ENCODE measurements at regions not wholly inside any gene's neighbourhood (a gene's known extent, or its start where the extent isn't known, plus 50 kb on each side); places are given as distances from the start of the nearest gene placed in this dataset.
A peak's percentile ranks its signal among the peaks of the same experiment; 100 is the strongest.

- peak; percentile 84 to 88 for ATAC-seq
- TF ChIP-seq POLR2A (IDR thresholded peaks at IDR 0.05) (no peak), CTCF (IDR thresholded peaks at IDR 0.05 in 4 of 5, conservative IDR thresholded peaks at IDR 0.05 in 1 of 5) (no peak)
- no peaks in the 10 kb centered on the region for H3K27me3 ChIP-seq
- peak overlapping the region in 1 of 4 donors; percentile 20 for H3K4me3 ChIP-seq
- in situ Hi-C loops (cut with MboI; ENCODE audit: low sequenced_read_pairs in 4 of 4) (no loop called here), intact Hi-C loops (cut with DNase I; ENCODE audit: low total_unique reads) (loop anchor here (5.0 kb wide), 1 partner anchor 79 kb away; the partner anchor contains the start of gene AUTS2)
- DNase-seq = peak; percentile 30 to 31
- H3K9me3 ChIP-seq = no peaks in the 10 kb centered on the region
- no peaks in the 10 kb centered on the region for H3K36me3 ChIP-seq
- peak overlapping the region; percentile 60 to 83 (median 68) for H3K27ac ChIP-seq
- peaks cover 0 to 17% of the 10 kb centered on the region in 2 donors for H3K4me1 ChIP-seq
Observed at GRCh38 chr7:69517985-69518704, 80.1 kb upstream of the AUTS2 start.

DNA sequence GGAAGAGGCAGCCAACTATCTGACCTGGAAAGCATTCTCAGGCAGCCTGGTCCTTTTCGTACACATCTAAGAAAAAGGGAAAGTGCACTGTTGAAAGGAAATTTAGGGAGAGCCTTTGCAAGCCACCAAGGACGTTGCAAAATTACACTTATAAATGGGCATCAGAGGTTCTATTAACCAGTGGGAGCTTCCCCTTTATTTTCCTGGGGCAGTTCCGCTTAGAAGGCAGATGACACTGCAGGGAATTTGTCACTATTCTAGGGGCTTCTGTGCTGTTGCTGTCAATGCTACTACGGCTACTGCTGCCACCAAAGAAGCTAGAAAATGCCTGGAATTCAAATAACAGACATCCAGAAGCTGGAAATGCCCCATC lies 79.6 kb upstream of the AUTS2 start:
- Histone ChIP-seq H3K4me1 (peaks cover 0 to 17% of the 10 kb centered on the region in 2 donors), H3K9me3 (no peaks in the 10 kb centered on the region), H3K4me3 (peak overlapping the region in 1 of 4 donors; percentile 20), H3K27me3 (no peaks in the 10 kb centered on the region), H3K36me3 (no peaks in the 10 kb centered on the region), H3K27ac (peak overlapping the region in 3 of 4 donors; percentile 60 to 83 (median 72))
- DNase-seq (no peak), ATAC-seq (peak in 1 of 2 donors; percentile 11)
- no peak for TF ChIP-seq POLR2A (IDR thresholded peaks at IDR 0.05)
- TF ChIP-seq CTCF (IDR thresholded peaks at IDR 0.05 in 4 of 5, conservative IDR thresholded peaks at IDR 0.05 in 1 of 5) = no peak
- intact Hi-C loops (cut with DNase I; ENCODE audit: low total_unique reads) = loop anchor here (5.0 kb wide), 1 partner anchor 79 kb away; the partner anchor contains the start of gene AUTS2
- in situ Hi-C loops (cut with MboI; ENCODE audit: low sequenced_read_pairs in 4 of 4) = no loop called here

- Histone ChIP-seq H3K4me1 (no peaks in the 10 kb centered on the region), H3K36me3 (no peaks in the 10 kb centered on the region), H3K9me3 (no peaks in the 10 kb centered on the region), H3K4me3 (no peak overlapping the region), H3K27me3 (no peaks in the 10 kb centered on the region), H3K27ac (no peak overlapping the region)
- in situ Hi-C loops (cut with MboI; ENCODE audit: low sequenced_read_pairs in 4 of 4) = no loop called here
- TF ChIP-seq POLR2A (IDR thresholded peaks at IDR 0.05) = no peak
- no peak for TF ChIP-seq CTCF (IDR thresholded peaks at IDR 0.05 in 4 of 5, conservative IDR thresholded peaks at IDR 0.05 in 1 of 5)
- ATAC-seq (no peak), DNase-seq (no peak)
- intact Hi-C loops (cut with DNase I; ENCODE audit: low total_unique reads) = no loop called here
Observed at GRCh38 chr7:69526570-69526969, 71.7 kb upstream of the AUTS2 start.

DNA sequence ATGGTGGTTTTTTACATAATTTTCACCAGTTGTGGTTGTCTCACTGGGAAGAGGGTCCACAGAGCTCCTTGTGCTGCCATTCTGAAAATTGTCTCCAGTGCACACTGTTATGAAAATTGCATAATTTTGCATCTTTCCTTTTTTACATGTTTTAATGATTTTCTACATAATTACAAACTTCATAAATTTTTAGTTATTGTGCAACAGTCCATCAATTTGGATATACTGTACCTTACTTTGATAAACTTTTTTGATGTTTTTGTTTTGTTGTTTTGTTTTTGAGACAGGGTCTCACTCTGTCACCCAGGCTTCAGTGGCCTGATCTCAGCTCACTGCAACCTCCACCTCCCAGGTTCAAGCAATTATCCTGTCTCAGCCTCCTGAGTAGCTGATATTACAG lies 70.6 kb upstream of the AUTS2 start:
- intact Hi-C loops (cut with DNase I; ENCODE audit: low total_unique reads) = no loop called here
- H3K4me1 ChIP-seq = no peaks in the 10 kb centered on the region
- DNase-seq = no peak
- in situ Hi-C loops (cut with MboI; ENCODE audit: low sequenced_read_pairs in 4 of 4) = no loop called here
- no peaks in the 10 kb centered on the region for H3K36me3 ChIP-seq
- ATAC-seq = no peak
- no peaks in the 10 kb centered on the region for H3K27me3 ChIP-seq
- TF ChIP-seq CTCF (IDR thresholded peaks at IDR 0.05 in 4 of 5, conservative IDR thresholded peaks at IDR 0.05 in 1 of 5) = no peak
- no peak for TF ChIP-seq POLR2A (IDR thresholded peaks at IDR 0.05)
- H3K9me3 ChIP-seq = no peaks in the 10 kb centered on the region
- no peak overlapping the region for H3K27ac ChIP-seq
- no peak overlapping the region for H3K4me3 ChIP-seq

Data from gastrocnemius medialis (tissue), 4 donors.